Stomach (tissue), 8 donors: ENCODE measurements at regions not wholly inside any gene's neighbourhood (a gene's known extent, or its start where the extent isn't known, plus 50 kb on each side); places are given as distances from the start of the nearest gene placed in this dataset.

Source experiments
- DNase-seq, 2 donors: peaks; one replicate each; pipeline versions ENCODE4 v3.0.0 to v3.0.0-alpha.2; 2013 to 2019
- H3K27ac ChIP-seq, 5 donors: fragments of 200-600 bp in 4 of 5; sonication (generic) in 4 of 5; one replicate each; pipeline ENCODE4 v1.5.1; 2013 to 2019; ENCODE audit warnings: mild to moderate bottlenecking in 1 of 5, moderate library complexity in 1 of 5
- H3K27me3 ChIP-seq, 3 donors: fragments of 200-600 bp; sonication (generic); one replicate each; pipeline ENCODE4 v1.5.1; 2017 to 2019; ENCODE audit warnings: mixed run types in 1 of 3
- H3K36me3 ChIP-seq, 4 donors: fragments of 200-600 bp; sonication (generic); 1 replicate in 3 of 4; 2 replicates in 1 of 4; pipeline ENCODE4 v1.5.1; 2016 to 2019
- H3K4me1 ChIP-seq, 4 donors: fragments of 200-600 bp; sonication (generic); one replicate each; pipeline ENCODE4 v1.5.1; 2016 to 2019
- H3K4me3 ChIP-seq, 4 donors: fragments of 200-600 bp; sonication (generic) in 3 of 4; one replicate each; pipeline ENCODE4 v1.5.1; 2016 to 2019; ENCODE audit warnings: mild to moderate bottlenecking in 1 of 4
- H3K9me3 ChIP-seq, 4 donors: fragments of 200-600 bp; sonication (generic); one replicate each; pipeline ENCODE4 v1.5.1; 2016 to 2019
- EP300 ChIP-seq: sonication (generic); formaldehyde crosslinking; IDR thresholded peaks from one replicate; pipeline ENCODE4 v1.6.1; 2017; ENCODE audit warnings: antibody characterized with exemption
- POLR2A ChIP-seq, 4 donors: fragments of 450-650 bp; IDR thresholded peaks; one replicate each; pipeline ENCODE4 v1.6.1; 2016; ENCODE audit warnings: antibody characterized with exemption in 4 of 4, control low read depth in 2 of 4, mild to moderate bottlenecking in 1 of 4, moderate library complexity in 1 of 4
- POLR2AphosphoS5 ChIP-seq, 3 donors: sonication (generic); formaldehyde crosslinking; IDR thresholded peaks; one replicate each; pipeline ENCODE4 v1.6.1; 2016; ENCODE audit warnings: antibody characterized with exemption in 3 of 3
- WGBS, 5 donors: extraction: QIAGEN DNeasy Blood & Tissue Kit in 3 of 5; methylation state at CpG; one replicate each; pipeline versions ENCODE4 v1.1.5 to v1.1.7; 2013 to 2018; 5-methylcytosine and 5-hydroxymethylcytosine counted together
- intact Hi-C: fragments of 100-400 bp; cut with DNase I; formaldehyde crosslinking; loops from one replicate; pipeline ENCODE4 v1.15.1; 2023; ENCODE audit warnings: low total_unique reads
- TF ChIP-seq, protein P1 (sequence below), 7 experiments: fragments of 450-650 bp in 4 of 7; fragments of 200-600 bp in 3 of 7; sonication (generic) in 3 of 7; IDR thresholded peaks; one replicate each; pipeline ENCODE4 v1.5.1; 2016 to 2019; ENCODE audit warnings: antibody characterized with exemption in 7 of 7, control low read depth in 2 of 7, mild to moderate bottlenecking in 1 of 7
- donor health status: healthy with polysubstance abuse.
- donor health status: Bipolar disorder and iron deficiency.
- donor health status: healthy.

DNA sequence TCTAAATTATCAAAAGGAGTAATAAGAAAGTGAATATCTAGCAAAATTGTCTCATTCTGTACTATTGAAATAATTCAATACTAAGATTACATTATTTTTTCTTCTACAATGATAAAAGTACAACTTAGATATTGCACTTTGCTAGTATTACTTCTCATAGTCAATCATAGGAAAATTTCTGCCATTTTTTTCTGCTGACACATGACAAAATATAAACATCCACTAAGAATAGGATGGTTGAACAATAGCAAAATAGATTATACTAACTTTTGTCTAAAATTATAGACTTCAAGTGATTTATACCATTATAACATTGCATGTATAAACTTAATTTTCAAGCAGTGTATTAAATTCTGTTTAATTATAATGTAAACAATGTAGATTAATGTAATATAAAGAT lies 540.2 kb downstream of the PDHA2 start:
- DNase-seq = no peak
- Histone ChIP-seq H3K27me3 (no peaks in the 10 kb centered on the region), H3K9me3 (peaks cover 0 to 7% (median 0%) of the 10 kb centered on the region in 4 donors), H3K36me3 (no peaks in the 10 kb centered on the region), H3K4me1 (no peaks in the 10 kb centered on the region), H3K4me3 (no peak overlapping the region), H3K27ac (no peak overlapping the region)
- TF ChIP-seq POLR2AphosphoS5 (IDR thresholded peaks at IDR 0.05) = no peak
- no peak for TF ChIP-seq POLR2A (IDR thresholded peaks at IDR 0.05)
- TF ChIP-seq EP300 = no peak
- TF ChIP-seq, protein P1, sequence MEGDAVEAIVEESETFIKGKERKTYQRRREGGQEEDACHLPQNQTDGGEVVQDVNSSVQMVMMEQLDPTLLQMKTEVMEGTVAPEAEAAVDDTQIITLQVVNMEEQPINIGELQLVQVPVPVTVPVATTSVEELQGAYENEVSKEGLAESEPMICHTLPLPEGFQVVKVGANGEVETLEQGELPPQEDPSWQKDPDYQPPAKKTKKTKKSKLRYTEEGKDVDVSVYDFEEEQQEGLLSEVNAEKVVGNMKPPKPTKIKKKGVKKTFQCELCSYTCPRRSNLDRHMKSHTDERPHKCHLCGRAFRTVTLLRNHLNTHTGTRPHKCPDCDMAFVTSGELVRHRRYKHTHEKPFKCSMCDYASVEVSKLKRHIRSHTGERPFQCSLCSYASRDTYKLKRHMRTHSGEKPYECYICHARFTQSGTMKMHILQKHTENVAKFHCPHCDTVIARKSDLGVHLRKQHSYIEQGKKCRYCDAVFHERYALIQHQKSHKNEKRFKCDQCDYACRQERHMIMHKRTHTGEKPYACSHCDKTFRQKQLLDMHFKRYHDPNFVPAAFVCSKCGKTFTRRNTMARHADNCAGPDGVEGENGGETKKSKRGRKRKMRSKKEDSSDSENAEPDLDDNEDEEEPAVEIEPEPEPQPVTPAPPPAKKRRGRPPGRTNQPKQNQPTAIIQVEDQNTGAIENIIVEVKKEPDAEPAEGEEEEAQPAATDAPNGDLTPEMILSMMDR (IDR thresholded peaks at IDR 0.05) = no peak
- intact Hi-C loops = no loop called here

DNA sequence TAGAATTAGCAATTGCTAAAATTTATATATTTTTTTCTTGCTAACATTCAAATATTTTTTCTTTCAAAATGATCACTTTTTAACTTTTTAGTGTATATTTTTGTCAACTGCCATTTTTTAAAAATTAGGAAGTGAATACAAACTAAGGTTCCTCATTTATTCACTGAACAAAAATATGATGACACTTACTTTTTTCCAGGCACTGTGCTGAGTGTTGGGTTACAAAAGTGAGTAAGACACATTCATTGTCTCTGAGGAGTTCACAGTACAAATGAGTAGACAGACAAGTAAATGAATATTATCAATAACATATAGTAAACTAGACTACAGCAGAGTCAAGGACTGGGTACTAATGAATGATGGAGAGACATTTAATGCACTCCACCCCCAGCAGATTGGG lies 543.5 kb downstream of the PDHA2 start:
- TF ChIP-seq POLR2A (IDR thresholded peaks at IDR 0.05) (no peak), POLR2AphosphoS5 (IDR thresholded peaks at IDR 0.05) (no peak)
- H3K4me3 ChIP-seq = no peak overlapping the region
- no peaks in the 10 kb centered on the region for H3K4me1 ChIP-seq
- no peaks in the 10 kb centered on the region for H3K36me3 ChIP-seq
- no peak overlapping the region for H3K27ac ChIP-seq
- H3K27me3 ChIP-seq = no peaks in the 10 kb centered on the region
- peaks cover 0 to 7% (median 0%) of the 10 kb centered on the region in 4 donors for H3K9me3 ChIP-seq
- intact Hi-C loops = no loop called here
- no peak for DNase-seq

DNA sequence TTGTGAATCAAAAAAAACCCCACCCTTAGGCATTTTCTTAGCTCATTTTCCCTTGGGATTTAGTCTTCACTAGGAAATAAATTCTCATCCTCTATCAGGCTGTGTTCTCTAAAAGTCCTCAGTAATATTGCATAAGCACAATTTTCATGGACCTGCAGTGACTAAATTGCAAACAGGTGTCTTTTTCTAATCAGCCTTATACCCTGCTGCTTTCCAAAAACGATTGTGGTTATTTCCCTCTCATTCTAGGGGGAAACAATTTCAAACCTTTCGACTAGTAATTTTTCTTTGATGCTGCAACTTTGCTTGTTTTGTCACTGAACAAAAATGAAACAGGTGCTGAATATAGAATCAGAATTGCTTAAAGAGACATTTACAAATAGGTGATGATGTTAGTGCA lies 549.9 kb downstream of the PDHA2 start:
- intact Hi-C loops = no loop called here
- TF ChIP-seq POLR2A (IDR thresholded peaks at IDR 0.05) = no peak
- TF ChIP-seq, protein P1 (IDR thresholded peaks at IDR 0.05) = no peak
- TF ChIP-seq EP300 = no peak
- no peak for TF ChIP-seq POLR2AphosphoS5 (IDR thresholded peaks at IDR 0.05)
- 42 to 65% (median 47%) methylated on average over 2 of the region's 2 CpGs for WGBS, 5 donors
- Histone ChIP-seq H3K9me3 (no peaks in the 10 kb centered on the region), H3K36me3 (no peaks in the 10 kb centered on the region), H3K27ac (no peak overlapping the region), H3K4me1 (no peaks in the 10 kb centered on the region), H3K27me3 (no peaks in the 10 kb centered on the region), H3K4me3 (no peak overlapping the region)
- no peak for DNase-seq

DNA sequence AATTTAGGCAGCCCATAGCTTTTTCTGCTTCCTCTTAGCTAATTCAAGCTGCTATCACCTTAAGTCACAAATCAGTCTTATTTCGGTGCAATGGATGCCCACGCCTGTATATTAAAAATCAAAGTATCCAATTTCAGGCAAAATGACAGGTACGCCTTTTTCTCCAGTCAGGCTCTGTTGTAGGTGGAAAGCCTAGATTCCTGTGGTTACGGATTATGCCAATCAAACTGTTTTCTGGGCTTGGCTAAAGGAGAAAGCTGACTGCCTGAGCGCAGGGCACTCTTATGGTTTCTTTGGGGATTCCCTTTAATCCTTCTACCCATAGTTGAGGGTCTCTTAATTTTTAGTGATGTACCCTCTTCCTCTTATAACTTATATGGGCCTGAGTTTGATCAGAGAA lies 550.5 kb downstream of the PDHA2 start:
- 35 to 62% (median 54%) methylated on average over 5 of the region's 5 CpGs for WGBS, 5 donors
- Histone ChIP-seq H3K27me3 (no peaks in the 10 kb centered on the region), H3K4me3 (no peak overlapping the region), H3K9me3 (no peaks in the 10 kb centered on the region), H3K36me3 (no peaks in the 10 kb centered on the region), H3K27ac (no peak overlapping the region), H3K4me1 (no peaks in the 10 kb centered on the region)
- intact Hi-C loops = no loop called here
- peak in 1 of 2 donors; percentile 2 for DNase-seq
- TF ChIP-seq, protein P1 (IDR thresholded peaks at IDR 0.05) = no peak
- TF ChIP-seq EP300 (no peak), POLR2AphosphoS5 (IDR thresholded peaks at IDR 0.05) (no peak), POLR2A (IDR thresholded peaks at IDR 0.05) (no peak)

DNA sequence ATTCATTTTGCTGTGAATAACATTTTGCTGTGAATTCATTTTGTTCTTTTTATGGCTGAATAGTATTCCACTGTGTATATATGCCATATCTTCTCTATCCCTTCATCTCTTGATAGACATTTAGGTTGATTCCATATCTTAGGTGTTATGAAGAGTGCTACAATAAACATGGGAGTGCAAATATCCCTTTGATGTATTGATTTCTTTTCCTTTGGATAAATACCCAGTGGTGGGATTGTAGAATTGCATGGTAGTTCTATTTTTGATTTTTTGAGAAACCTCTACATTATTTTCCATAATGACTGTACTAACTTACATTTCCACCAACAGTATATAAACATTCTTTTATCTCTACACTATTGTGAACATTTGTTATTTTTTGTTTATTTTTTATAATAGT lies 555.9 kb downstream of the PDHA2 start:
- Histone ChIP-seq H3K27me3 (no peaks in the 10 kb centered on the region), H3K4me3 (no peak overlapping the region), H3K36me3 (no peaks in the 10 kb centered on the region), H3K4me1 (no peaks in the 10 kb centered on the region), H3K9me3 (no peaks in the 10 kb centered on the region), H3K27ac (no peak overlapping the region)
- no peak for DNase-seq
- TF ChIP-seq, protein P1 (IDR thresholded peaks at IDR 0.05) = no peak
- TF ChIP-seq POLR2A (IDR thresholded peaks at IDR 0.05) = no peak
- no peak for TF ChIP-seq EP300
- TF ChIP-seq POLR2AphosphoS5 (IDR thresholded peaks at IDR 0.05) = no peak
- intact Hi-C loops = no loop called here
